Kidney capillary endothelial cell (primary cell): ENCODE measurements at regions not wholly inside any gene's neighbourhood (a gene's known extent, or its start where the extent isn't known, plus 50 kb on each side); places are given as distances from the start of the nearest gene placed in this dataset.

Experiments
- DNase-seq: peaks from one replicate; pipeline ENCODE4 v3.0.0-alpha.2; 2018; ENCODE audit warnings: low spot score

GRCh38 chr10:7027913-7028808 lies 382.7 kb downstream of the SFMBT2 start:
- peak; percentile 22 for DNase-seq

- no peak for DNase-seq
Observed at GRCh38 chr10:7027237-7027912, 383.5 kb downstream of the SFMBT2 start.

GRCh38 chr10:7026818-7027217 lies 384.0 kb downstream of the SFMBT2 start:
- no peak for DNase-seq

GRCh38 chr10:7025296-7025695 lies 385.5 kb downstream of the SFMBT2 start:
- no peak for DNase-seq

GRCh38 chr10:7015457-7015856 lies 395.4 kb downstream of the SFMBT2 start:
- DNase-seq: no peak

GRCh38 chr10:7014721-7015120 lies 396.1 kb downstream of the SFMBT2 start:
- no peak for DNase-seq

GRCh38 chr10:7011994-7012393 lies 398.8 kb downstream of the SFMBT2 start:
- DNase-seq: no peak

GRCh38 chr10:7008645-7009044 lies 402.2 kb downstream of the SFMBT2 start:
- no peak for DNase-seq

GRCh38 chr10:7007600-7008190 lies 403.1 kb downstream of the SFMBT2 start:
- DNase-seq: no peak

- DNase-seq: no peak
Observed at GRCh38 chr10:7006566-7006965, 404.3 kb downstream of the SFMBT2 start.

GRCh38 chr10:7003831-7004395 lies 406.9 kb downstream of the SFMBT2 start:
- no peak for DNase-seq

GRCh38 chr10:7000061-7000460 lies 410.8 kb downstream of the SFMBT2 start:
- DNase-seq: no peak

- DNase-seq: no peak
Observed at GRCh38 chr10:6999232-6999925, 411.5 kb downstream of the SFMBT2 start.

GRCh38 chr10:6997509-6997908 lies 413.3 kb downstream of the SFMBT2 start:
- no peak for DNase-seq

- DNase-seq: no peak
Observed at GRCh38 chr10:6996431-6996830, 414.4 kb downstream of the SFMBT2 start.

- DNase-seq: peak; percentile 90
Observed at GRCh38 chr10:6995831-6996230, 415.0 kb downstream of the SFMBT2 start.

- DNase-seq: no peak
Observed at GRCh38 chr10:6995341-6995740, 415.3 kb upstream of the PRKCQ start.

- DNase-seq: no peak
Observed at GRCh38 chr10:6990891-6991290, 410.8 kb upstream of the PRKCQ start.

GRCh38 chr10:6988654-6989053 lies 408.6 kb upstream of the PRKCQ start:
- DNase-seq: no peak

GRCh38 chr10:6987536-6987945 lies 407.5 kb upstream of the PRKCQ start:
- no peak for DNase-seq

- DNase-seq: no peak
Observed at GRCh38 chr10:6986927-6987326, 406.9 kb upstream of the PRKCQ start.

GRCh38 chr10:6985644-6986043 lies 405.6 kb upstream of the PRKCQ start:
- no peak for DNase-seq
